HL-60 (cell line): ENCODE measurements at regions not wholly inside any gene's neighbourhood (a gene's known extent, or its start where the extent isn't known, plus 50 kb on each side); places are given as distances from the start of the nearest gene placed in this dataset.
"Not testable (repeated sequence)": the region's sequence is repeated elsewhere in the genome, so short reads cannot be mapped to it uniquely, and the experiment has no call there.

Experiments
- DNase-seq, 2 experiments: peaks; one replicate each; pipeline ENCODE4 v3.0.0-alpha.2; 2010 to 2020; ENCODE audit warnings: low read depth in 1 of 2, low spot score in 1 of 2
- H3K27ac ChIP-seq: fragments of 250-450 bp; sonication (Bioruptor Pico); replicated peaks from 2 replicates; pipeline ENCODE4 v1.5.1; 2020; ENCODE audit warnings: mild to moderate bottlenecking, moderate library complexity
- H3K27me3 ChIP-seq: fragments of 250-450 bp; sonication (Bioruptor Pico); 2 replicates; pipeline ENCODE4 v1.5.1; 2021; ENCODE audit warnings: mild to moderate bottlenecking, moderate library complexity; ENCODE audit not compliant: insufficient read depth, poor library complexity, severe bottlenecking
- H3K4me3 ChIP-seq: replicated peaks from 2 replicates; pipeline ENCODE4 v1.5.1; 2011; ENCODE audit warnings: mild to moderate bottlenecking, control low read depth, low read length; ENCODE audit not compliant: insufficient read depth
- CTCF ChIP-seq: IDR thresholded peaks from one replicate; pipeline ENCODE4 v1.5.1; 2011; ENCODE audit warnings: low read length, control low read depth, inconsistent platforms; ENCODE audit not compliant: insufficient read depth
- GABPA ChIP-seq: IDR thresholded peaks from 2 replicates; pipeline ENCODE4 v1.6.1; 2012; ENCODE audit warnings: low read depth
- POLR2AphosphoS5 ChIP-seq: IDR thresholded peaks from 2 replicates; pipeline ENCODE4 v1.6.1; 2012; ENCODE audit warnings: low read depth
- REST ChIP-seq: IDR thresholded peaks from 2 replicates; pipeline ENCODE4 v1.6.1; 2012; ENCODE audit warnings: low read depth; ENCODE audit not compliant: insufficient replicate concordance
- SPI1 ChIP-seq: IDR thresholded peaks from 2 replicates; pipeline ENCODE4 v1.6.1; 2012; ENCODE audit warnings: low read depth, mild to moderate bottlenecking, borderline replicate concordance

- no peak for DNase-seq
- H3K4me3 ChIP-seq: no peak overlapping the region
- H3K27me3 ChIP-seq: no peaks in the 10 kb centered on the region
- no peak for TF ChIP-seq GABPA
- no peak for TF ChIP-seq SPI1
- no peak overlapping the region for H3K27ac ChIP-seq
These were observed 108.6 kb upstream of the TRIM2 start for GRCh38 chr4:153095448-153096204.

GRCh38 chr4:153096344-153096743, 107.9 kb upstream of the TRIM2 start:
- no peak overlapping the region for H3K27ac ChIP-seq
- DNase-seq: no peak
- no peaks in the 10 kb centered on the region for H3K27me3 ChIP-seq
- no peak overlapping the region for H3K4me3 ChIP-seq
- TF ChIP-seq POLR2AphosphoS5 (no peak), CTCF (no peak), SPI1 (no peak), REST (no peak), GABPA (no peak)

- no peaks in the 10 kb centered on the region for H3K27me3 ChIP-seq
- no peak for DNase-seq
- TF ChIP-seq CTCF: no peak
- no peak for TF ChIP-seq SPI1
- no peak for TF ChIP-seq REST
- TF ChIP-seq GABPA: no peak
- TF ChIP-seq POLR2AphosphoS5: no peak
These were observed 105.8 kb upstream of the TRIM2 start for GRCh38 chr4:153098427-153098826.

GRCh38 chr4:153099391-153100140, 104.7 kb upstream of the TRIM2 start:
- TF ChIP-seq GABPA (no peak), SPI1 (no peak), POLR2AphosphoS5 (no peak), REST (no peak), CTCF (no peak)
- Histone ChIP-seq H3K4me3 (no peak overlapping the region), H3K27ac (no peak overlapping the region), H3K27me3 (no peaks in the 10 kb centered on the region)
- no peak for DNase-seq

More at GRCh38 chr4:153098427-153098826, 105.8 kb upstream of the TRIM2 start:
- no peak overlapping the region for H3K27ac ChIP-seq
- no peak overlapping the region for H3K4me3 ChIP-seq

GRCh38 chr4:153106736-153107135, 97.5 kb upstream of the TRIM2 start:
- H3K27me3 ChIP-seq, H3K4me3 ChIP-seq, DNase-seq, H3K27ac ChIP-seq: not testable (repeated sequence)
